Sigmoid colon (tissue), 6 donors: ENCODE measurements at regions not wholly inside any gene's neighbourhood (a gene's known extent, or its start where the extent isn't known, plus 50 kb on each side); places are given as distances from the start of the nearest gene placed in this dataset.

Experiments
- DNase-seq: peaks from one replicate; pipeline ENCODE4 v3.0.0-alpha.2; 2019
- H3K27ac ChIP-seq, 4 donors: fragments of 200-600 bp; sonication (generic); one replicate each; pipeline ENCODE4 v1.5.1; 2016 to 2019; ENCODE audit warnings: mild to moderate bottlenecking in 1 of 4
- H3K27me3 ChIP-seq, 3 donors: fragments of 200-600 bp; sonication (generic); one replicate each; pipeline ENCODE4 v1.5.1; 2019; ENCODE audit warnings: mild to moderate bottlenecking in 1 of 3
- H3K36me3 ChIP-seq, 4 donors: fragments of 200-600 bp; sonication (generic); one replicate each; pipeline ENCODE4 v1.5.1; 2016 to 2019
- H3K4me1 ChIP-seq, 4 donors: fragments of 200-600 bp; sonication (generic); one replicate each; pipeline ENCODE4 v1.5.1; 2017 to 2019
- H3K4me3 ChIP-seq, 4 donors: fragments of 200-600 bp; sonication (generic); one replicate each; pipeline ENCODE4 v1.5.1; 2017 to 2019; ENCODE audit warnings: mild to moderate bottlenecking in 2 of 4, moderate library complexity in 1 of 4
- H3K9me3 ChIP-seq, 4 donors: fragments of 200-600 bp in 3 of 4; sonication (generic) in 3 of 4; one replicate each; pipeline versions ENCODE4 v1.5.1 to v1.6.1; 2013 to 2019
- CTCF ChIP-seq, 4 experiments: fragments of 450-650 bp in 3 of 4; fragments of 200-600 bp in 1 of 4; IDR thresholded peaks; one replicate each; pipeline ENCODE4 v1.5.1; 2016 to 2019; ENCODE audit warnings: antibody characterized with exemption in 4 of 4, mild to moderate bottlenecking in 3 of 4, moderate library complexity in 2 of 4
- EP300 ChIP-seq, 4 donors: sonication (generic); formaldehyde crosslinking; IDR thresholded peaks; one replicate each; pipeline ENCODE4 v1.6.1; 2017; ENCODE audit warnings: antibody characterized with exemption in 4 of 4
- POLR2A ChIP-seq, 2 donors: fragments of 450-650 bp; IDR thresholded peaks; one replicate each; pipeline ENCODE4 v1.6.1; 2016; ENCODE audit warnings: antibody characterized with exemption in 2 of 2, mild to moderate bottlenecking in 2 of 2, moderate library complexity in 2 of 2
- POLR2AphosphoS5 ChIP-seq, 4 donors: sonication (generic); formaldehyde crosslinking; IDR thresholded peaks; one replicate each; pipeline ENCODE4 v1.6.1; 2017; ENCODE audit warnings: antibody characterized with exemption in 4 of 4
- WGBS, 2 donors: extraction: QIAGEN DNeasy Blood & Tissue Kit; methylation state at CpG; one replicate each; pipeline ENCODE4 v1.1.7; 2013; 5-methylcytosine and 5-hydroxymethylcytosine counted together
- intact Hi-C: fragments of 100-400 bp; cut with DNase I; formaldehyde crosslinking; loops from one replicate; pipeline ENCODE4 v1.15.1; 2023
- donor health status: healthy with polysubstance abuse.
- donor health status: healthy.

DNA sequence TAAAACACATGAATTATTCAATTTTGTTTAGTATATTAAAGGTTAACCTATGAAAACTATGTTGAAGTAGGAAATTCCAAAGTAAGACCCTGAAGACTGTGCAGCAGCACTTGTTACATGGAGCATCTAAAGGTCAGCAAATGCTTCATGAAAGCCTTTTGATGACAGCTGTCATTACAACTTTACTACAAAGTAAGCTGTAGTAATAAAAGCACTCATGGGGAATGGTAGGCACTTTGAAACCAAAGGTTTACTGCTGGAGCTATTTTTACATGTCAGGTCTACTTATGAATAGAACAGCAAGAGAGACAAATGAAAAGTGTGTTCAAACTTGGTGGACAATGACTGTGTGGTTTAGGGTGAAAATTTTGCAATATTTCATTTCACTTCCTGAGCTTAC lies 672.5 kb upstream of the PCDH20 start:
- Histone ChIP-seq H3K4me3 (no peak overlapping the region), H3K9me3 (no peaks in the 10 kb centered on the region), H3K27me3 (no peaks in the 10 kb centered on the region), H3K36me3 (no peaks in the 10 kb centered on the region), H3K27ac (no peak overlapping the region), H3K4me1 (no peaks in the 10 kb centered on the region)
- intact Hi-C loops, result no loop called here
- no peak for TF ChIP-seq EP300 (IDR thresholded peaks at IDR 0.05)
- TF ChIP-seq POLR2A (IDR thresholded peaks at IDR 0.05), result no peak
- no peak for TF ChIP-seq POLR2AphosphoS5 (IDR thresholded peaks at IDR 0.05)
- no peak for TF ChIP-seq CTCF (IDR thresholded peaks at IDR 0.05)
- DNase-seq, result no peak

DNA sequence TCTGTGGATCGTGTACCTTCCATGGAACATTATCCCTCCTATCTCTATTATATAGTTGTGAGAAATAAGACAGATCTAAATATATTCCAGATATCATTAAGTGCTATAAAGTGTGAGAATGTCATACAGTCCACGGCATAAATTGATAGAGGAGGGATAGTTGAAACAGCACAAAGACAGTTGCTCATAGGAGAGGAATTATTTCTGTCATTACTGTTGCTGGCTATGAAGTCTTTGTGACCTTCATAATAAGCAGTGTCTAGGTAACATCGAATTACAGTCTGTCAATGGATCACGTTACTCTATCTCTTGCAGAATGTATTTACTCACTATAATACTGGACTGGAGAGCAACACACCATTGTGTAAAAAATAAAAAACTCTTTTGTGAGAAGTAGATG lies 671.5 kb upstream of the PCDH20 start:
- no peak overlapping the region for H3K27ac ChIP-seq
- no peak overlapping the region for H3K4me3 ChIP-seq
- no peaks in the 10 kb centered on the region for H3K36me3 ChIP-seq
- no peaks in the 10 kb centered on the region for H3K4me1 ChIP-seq
- H3K27me3 ChIP-seq, result no peaks in the 10 kb centered on the region
- H3K9me3 ChIP-seq, result no peaks in the 10 kb centered on the region
- no peak for TF ChIP-seq CTCF (IDR thresholded peaks at IDR 0.05)
- no peak for TF ChIP-seq POLR2A (IDR thresholded peaks at IDR 0.05)
- TF ChIP-seq POLR2AphosphoS5 (IDR thresholded peaks at IDR 0.05), result no peak
- TF ChIP-seq EP300 (IDR thresholded peaks at IDR 0.05), result no peak
- WGBS, 2 donors, result 69 to 79% methylated on average over 4 of the region's 4 CpGs
- DNase-seq, result no peak
- intact Hi-C loops, result no loop called here

DNA sequence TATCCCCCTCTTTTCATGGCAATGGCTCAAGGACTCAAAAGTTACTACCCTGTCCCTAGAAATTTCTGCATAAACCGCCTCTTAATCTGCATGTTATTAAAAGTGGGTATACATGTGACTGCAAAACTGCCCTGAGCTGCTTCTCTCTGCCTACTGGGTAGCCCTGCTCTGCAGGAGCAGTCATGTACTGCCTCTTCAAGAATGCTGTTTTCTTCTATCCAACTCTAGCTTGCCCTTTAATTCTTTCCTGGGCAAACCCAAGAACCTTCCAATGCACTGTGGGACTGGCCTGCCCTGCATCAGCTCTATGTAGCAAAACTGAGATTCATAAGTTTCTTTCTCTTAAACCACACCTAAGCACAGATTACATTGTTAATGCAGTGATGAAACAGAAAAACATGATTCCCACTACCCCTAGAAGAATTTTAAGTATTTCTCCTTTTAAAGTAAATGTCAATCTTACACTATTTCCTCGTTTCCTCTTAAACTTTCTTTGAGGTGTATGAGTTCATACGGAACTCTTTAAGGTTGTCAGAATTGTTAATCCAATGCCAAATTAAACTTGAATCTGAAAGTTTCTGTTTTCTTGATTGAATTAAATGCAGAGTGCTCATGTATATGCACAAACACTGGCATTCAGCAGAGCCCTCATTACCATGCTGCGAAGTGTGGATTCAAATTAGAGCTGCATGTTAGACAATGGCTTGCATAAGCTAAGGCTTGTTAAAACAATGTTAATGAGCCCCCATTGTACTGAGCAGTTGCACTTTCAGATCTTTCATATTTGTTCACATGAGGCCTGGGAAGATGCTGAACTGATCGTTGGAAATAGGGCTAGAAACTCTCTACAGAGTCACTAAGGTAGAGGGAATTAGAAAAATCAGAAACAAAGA lies 669.9 kb upstream of the PCDH20 start:
- H3K27me3 ChIP-seq, result no peaks in the 10 kb centered on the region
- no peaks in the 10 kb centered on the region for H3K36me3 ChIP-seq
- 55 to 63% methylated on average over 5 of the region's 5 CpGs for WGBS, 2 donors
- no peak overlapping the region for H3K27ac ChIP-seq
- H3K4me1 ChIP-seq, result no peaks in the 10 kb centered on the region
- no peak for DNase-seq
- no peak for TF ChIP-seq CTCF (IDR thresholded peaks at IDR 0.05)
- no peak for TF ChIP-seq POLR2A (IDR thresholded peaks at IDR 0.05)
- no peak for TF ChIP-seq EP300 (IDR thresholded peaks at IDR 0.05)
- TF ChIP-seq POLR2AphosphoS5 (IDR thresholded peaks at IDR 0.05), result no peak
- intact Hi-C loops, result no loop called here
- no peaks in the 10 kb centered on the region for H3K9me3 ChIP-seq
- H3K4me3 ChIP-seq, result no peak overlapping the region

DNA sequence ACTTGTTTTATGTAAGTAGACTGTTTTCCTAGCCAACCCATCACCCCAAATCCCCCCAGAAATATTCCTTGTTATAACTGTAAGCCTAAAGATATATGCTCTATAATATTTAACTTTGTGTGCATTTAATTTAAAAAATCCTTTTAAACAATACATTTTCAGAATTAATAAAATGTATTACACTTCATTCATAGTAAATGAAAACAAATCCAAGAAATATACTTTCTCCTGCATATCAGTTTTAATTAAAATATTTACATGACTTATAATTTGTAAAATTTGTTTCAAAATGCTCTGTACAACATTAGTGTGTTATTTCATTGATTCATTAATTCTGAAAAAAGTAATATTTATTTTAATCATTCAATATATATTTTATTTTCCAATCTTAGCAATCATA lies 669.1 kb upstream of the PCDH20 start:
- DNase-seq, result no peak
- no peak for TF ChIP-seq EP300 (IDR thresholded peaks at IDR 0.05)
- no peak for TF ChIP-seq POLR2A (IDR thresholded peaks at IDR 0.05)
- no peak for TF ChIP-seq POLR2AphosphoS5 (IDR thresholded peaks at IDR 0.05)
- TF ChIP-seq CTCF (IDR thresholded peaks at IDR 0.05), result no peak
- no peak overlapping the region for H3K4me3 ChIP-seq
- H3K27ac ChIP-seq, result no peak overlapping the region
- H3K9me3 ChIP-seq, result no peaks in the 10 kb centered on the region
- no peaks in the 10 kb centered on the region for H3K27me3 ChIP-seq
- intact Hi-C loops, result no loop called here
- H3K4me1 ChIP-seq, result no peaks in the 10 kb centered on the region
- no peaks in the 10 kb centered on the region for H3K36me3 ChIP-seq

GRCh38 chr13:62067821-62068220 lies 652.2 kb upstream of the PCDH20 start:
- intact Hi-C loops, result no loop called here
- Histone ChIP-seq H3K4me3 (no peak overlapping the region), H3K27ac (no peak overlapping the region), H3K36me3 (no peaks in the 10 kb centered on the region), H3K27me3 (no peaks in the 10 kb centered on the region), H3K4me1 (no peaks in the 10 kb centered on the region), H3K9me3 (no peaks in the 10 kb centered on the region)
- no peak for DNase-seq
- TF ChIP-seq POLR2A (IDR thresholded peaks at IDR 0.05) (no peak), POLR2AphosphoS5 (IDR thresholded peaks at IDR 0.05) (no peak), EP300 (IDR thresholded peaks at IDR 0.05) (no peak), CTCF (IDR thresholded peaks at IDR 0.05) (no peak)
- 67 to 81% methylated on average over 4 of the region's 4 CpGs for WGBS, 2 donors
